HCT116 (cell line): ENCODE measurements at regions not wholly inside any gene's neighbourhood (a gene's known extent, or its start where the extent isn't known, plus 50 kb on each side); places are given as distances from the start of the nearest gene placed in this dataset.

ENCODE experiments used
- ATAC-seq: fragments of 200-7000 bp; cut with Tn5 transposase; 2 replicates; pipeline ENCODE4 v1.9.1; 2020; ENCODE audit warnings: mild to moderate bottlenecking, moderate library complexity
- BruUV-seq: library from RNA; stranded (reverse); fragments of 400-500 nt; replicated peaks from 2 replicates; lab custom pipeline; 2021; lab: Mats Ljungman, UMichigan
- CTCF ChIA-PET: fragments of 300-600 bp; sonication (Branson Sonifier 250); formaldehyde crosslinking; loops from one replicate; lab custom pipeline; 2021; ENCODE audit warnings: antibody characterized with exemption; lab: Charles Lee
- POLR2A ChIA-PET: fragments of 300-600, 350-600 bp; sonication (Branson Sonifier 250); formaldehyde crosslinking; loops from one replicate; lab custom pipeline; 2021; ENCODE audit warnings: antibody characterized with exemption; lab: Charles Lee
- RAD21 ChIA-PET, 2 experiments: fragments of 300-600 bp; sonication (Branson Sonifier 250); formaldehyde crosslinking; loops; one replicate each; lab custom pipeline; 2023; ENCODE audit warnings: low total read pairs in 2 of 2; ENCODE audit not compliant: uncharacterized antibody in 2 of 2, unreplicated experiment in 2 of 2, low non-redundant PET in 1 of 2; lab: Charles Lee
- DNase-seq: peaks from one replicate; pipeline ENCODE4 v3.0.0-alpha.2; 2010; ENCODE audit warnings: low read depth, low spot score
- H2AFZ ChIP-seq: fragments of 200-600 bp; shearing (Covaris generic), sonication (generic); 2 replicates; pipeline ENCODE4 v1.6.1; 2017; ENCODE audit warnings: low read depth, mixed run types, mixed read lengths, antibody characterized with exemption, low read length; ENCODE audit not compliant: poor library complexity, severe bottlenecking
- H3K27ac ChIP-seq: 2 replicates; pipeline ENCODE4 v1.5.1; 2012; ENCODE audit warnings: low read depth, low read length
- H3K27me3 ChIP-seq: fragments of 200-600 bp; sonication (generic); 2 replicates; pipeline ENCODE4 v1.6.1; 2016; ENCODE audit warnings: mixed run types, low read length, mixed read lengths; ENCODE audit not compliant: insufficient read depth
- H3K36me3 ChIP-seq, 2 experiments: fragments of 200-500 bp in 1 of 2; fragments of 200-600 bp in 1 of 2; sonication (Bioruptor generic) in 1 of 2; sonication (generic) in 1 of 2; 2 replicates each; pipeline versions ENCODE4 v1.5.1 to v1.6.1; 2014 to 2016; ENCODE audit warnings: low read length in 2 of 2, inconsistent platforms in 1 of 2, mixed read lengths in 1 of 2, mixed run types in 1 of 2; ENCODE audit not compliant: insufficient read depth in 2 of 2, control insufficient read depth in 1 of 2
- H3K4me1 ChIP-seq, 2 experiments: fragments of 200-600 bp in 1 of 2; sonication (generic) in 1 of 2; 2 replicates each; pipeline versions ENCODE4 v1.5.1 to v1.6.1; 2012 to 2017; ENCODE audit warnings: low read length in 2 of 2, inconsistent platforms in 1 of 2, mild to moderate bottlenecking in 1 of 2, mixed read lengths in 1 of 2, mixed run types in 1 of 2, moderate library complexity in 1 of 2; ENCODE audit not compliant: insufficient read depth in 2 of 2, control insufficient read depth in 1 of 2
- H3K4me2 ChIP-seq: fragments of 200-600 bp; sonication (generic); 2 replicates; pipeline ENCODE4 v1.6.1; 2017; ENCODE audit warnings: mixed run types, low read length, mixed read lengths
- H3K4me3 ChIP-seq, 2 experiments: fragments of 200-600 bp in 1 of 2; sonication (generic) in 1 of 2; replicated peaks in 1 of 2; 2 replicates each; pipeline ENCODE4 v1.5.1; 2011 to 2016; ENCODE audit warnings: low read length in 2 of 2, control low read depth in 1 of 2, low read depth in 1 of 2, mild to moderate bottlenecking in 1 of 2, mixed read lengths in 1 of 2, mixed run types in 1 of 2
- H3K79me2 ChIP-seq: fragments of 200-600 bp; sonication (generic); 2 replicates; pipeline ENCODE4 v1.6.1; 2017; ENCODE audit warnings: mild to moderate bottlenecking, mixed run types, low read length, moderate library complexity, mixed read lengths; ENCODE audit not compliant: insufficient read depth
- H3K9ac ChIP-seq: fragments of 200-600 bp; sonication (generic); 2 replicates; pipeline ENCODE4 v1.6.1; 2016; ENCODE audit warnings: low read length, mixed read lengths
- H3K9me2 ChIP-seq: fragments of 200-600 bp; sonication (generic), shearing (Covaris generic); 2 replicates; pipeline ENCODE4 v1.6.1; 2017; ENCODE audit warnings: mixed run types, mild to moderate bottlenecking, moderate library complexity; ENCODE audit not compliant: insufficient read depth
- H3K9me3 ChIP-seq, 2 experiments: fragments of 200-500 bp in 1 of 2; fragments of 200-600 bp in 1 of 2; sonication (Bioruptor generic) in 1 of 2; sonication (generic) in 1 of 2; 2 replicates each; pipeline ENCODE4 v1.6.1; 2014 to 2017; ENCODE audit warnings: low read length in 2 of 2, mixed read lengths in 2 of 2, inconsistent platforms in 1 of 2, low read depth in 1 of 2, mild to moderate bottlenecking in 1 of 2, mixed run types in 1 of 2, moderate library complexity in 1 of 2; ENCODE audit not compliant: control insufficient read depth in 1 of 2, insufficient read depth in 1 of 2
- H4K20me1 ChIP-seq: fragments of 200-600 bp; sonication (generic), shearing (Covaris generic); 2 replicates; pipeline ENCODE4 v1.6.1; 2017; ENCODE audit warnings: mixed run types, mild to moderate bottlenecking, moderate library complexity; ENCODE audit not compliant: insufficient read depth
- CBX3 ChIP-seq: IDR thresholded peaks from 2 replicates; pipeline ENCODE4 v1.6.1; 2012; ENCODE audit warnings: low read depth
- EZH2phosphoT487 ChIP-seq: fragments of 200-600 bp; IDR thresholded peaks from 2 replicates; pipeline ENCODE4 v1.6.1; 2018; ENCODE audit warnings: antibody characterized with exemption, borderline replicate concordance
- FOSL1 ChIP-seq: IDR thresholded peaks from 2 replicates; pipeline ENCODE4 v1.6.1; 2012; ENCODE audit warnings: low read depth
- RAD21 ChIP-seq: IDR thresholded peaks from 2 replicates; pipeline ENCODE4 v1.6.1; 2012; ENCODE audit warnings: low read depth, mild to moderate bottlenecking
- TCF7L2 ChIP-seq: IDR thresholded peaks from 2 replicates; pipeline ENCODE4 v1.7.0; 2011; ENCODE audit warnings: borderline replicate concordance, inconsistent platforms; ENCODE audit not compliant: insufficient read depth, insufficient read length; ENCODE audit errors: extremely low read depth
- YY1 ChIP-seq: IDR thresholded peaks from 2 replicates; pipeline ENCODE4 v1.6.1; 2011; ENCODE audit warnings: low read length, low read depth, moderate library complexity, mild to moderate bottlenecking; ENCODE audit not compliant: insufficient replicate concordance; ENCODE audit errors: extremely low read depth
- ZFX ChIP-seq: fragments of 450-650 bp; IDR thresholded peaks from 2 replicates; pipeline ENCODE4 v1.6.1; 2017
- intact Hi-C: fragments of 100-400 bp; cut with micrococcal nuclease; formaldehyde crosslinking; loops from 2 replicates; pipeline ENCODE4 v1.10.0; 2022
- TF ChIP-seq, protein P1 (sequence below): IDR thresholded peaks from 2 replicates; pipeline ENCODE4 v1.6.1; 2012
- TF ChIP-seq, protein P2 (sequence below): IDR thresholded peaks from 2 replicates; pipeline ENCODE4 v1.6.1; 2012; ENCODE audit warnings: low read depth

DNA sequence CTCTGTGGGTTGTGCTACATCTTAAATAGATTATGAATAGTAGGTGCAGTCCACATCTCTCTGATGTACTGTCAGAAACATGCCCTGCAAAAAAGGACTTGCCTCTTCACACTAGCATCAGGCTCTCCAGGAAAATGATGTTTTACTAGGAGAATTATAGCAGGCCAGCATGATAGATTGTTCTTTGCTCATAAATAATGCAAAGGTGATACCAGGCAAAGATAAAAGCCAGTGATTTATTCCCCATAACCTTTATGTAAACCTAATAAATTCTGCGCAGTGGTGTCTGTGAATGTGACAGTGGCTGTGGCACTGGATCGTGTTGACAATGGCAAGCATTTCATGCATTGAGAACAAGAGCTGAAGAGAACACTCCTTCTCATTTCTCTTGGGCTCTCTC lies 646.5 kb upstream of the SEL1L start:
- Histone ChIP-seq H3K9me3 (peaks cover 11 to 14% of the 10 kb centered on the region in 2 experiments; a peak in 2 of 4 replicates), H3K9ac (no peak overlapping the region), H3K4me3 (no peak overlapping the region), H3K4me2 (no peak overlapping the region), H2AFZ (no peak overlapping the region), H3K27ac (no peak overlapping the region), H3K9me2 (no peaks in the 10 kb centered on the region), H3K4me1 (no peaks in the 10 kb centered on the region), H3K27me3 (no peaks in the 10 kb centered on the region), H3K36me3 (no peaks in the 10 kb centered on the region), H4K20me1 (no peaks in the 10 kb centered on the region), H3K79me2 (no peaks in the 10 kb centered on the region)
- ChIA-PET RAD21 (no interaction called here), CTCF (no interaction called here), POLR2A (no interaction called here)
- intact Hi-C loops: no loop called here
- no TSS peak for BruUV-seq
- ATAC-seq (no peak), DNase-seq (no peak)
- TF ChIP-seq, protein P1, sequence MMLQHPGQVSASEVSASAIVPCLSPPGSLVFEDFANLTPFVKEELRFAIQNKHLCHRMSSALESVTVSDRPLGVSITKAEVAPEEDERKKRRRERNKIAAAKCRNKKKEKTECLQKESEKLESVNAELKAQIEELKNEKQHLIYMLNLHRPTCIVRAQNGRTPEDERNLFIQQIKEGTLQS: no peak
- TF ChIP-seq, protein P2, sequence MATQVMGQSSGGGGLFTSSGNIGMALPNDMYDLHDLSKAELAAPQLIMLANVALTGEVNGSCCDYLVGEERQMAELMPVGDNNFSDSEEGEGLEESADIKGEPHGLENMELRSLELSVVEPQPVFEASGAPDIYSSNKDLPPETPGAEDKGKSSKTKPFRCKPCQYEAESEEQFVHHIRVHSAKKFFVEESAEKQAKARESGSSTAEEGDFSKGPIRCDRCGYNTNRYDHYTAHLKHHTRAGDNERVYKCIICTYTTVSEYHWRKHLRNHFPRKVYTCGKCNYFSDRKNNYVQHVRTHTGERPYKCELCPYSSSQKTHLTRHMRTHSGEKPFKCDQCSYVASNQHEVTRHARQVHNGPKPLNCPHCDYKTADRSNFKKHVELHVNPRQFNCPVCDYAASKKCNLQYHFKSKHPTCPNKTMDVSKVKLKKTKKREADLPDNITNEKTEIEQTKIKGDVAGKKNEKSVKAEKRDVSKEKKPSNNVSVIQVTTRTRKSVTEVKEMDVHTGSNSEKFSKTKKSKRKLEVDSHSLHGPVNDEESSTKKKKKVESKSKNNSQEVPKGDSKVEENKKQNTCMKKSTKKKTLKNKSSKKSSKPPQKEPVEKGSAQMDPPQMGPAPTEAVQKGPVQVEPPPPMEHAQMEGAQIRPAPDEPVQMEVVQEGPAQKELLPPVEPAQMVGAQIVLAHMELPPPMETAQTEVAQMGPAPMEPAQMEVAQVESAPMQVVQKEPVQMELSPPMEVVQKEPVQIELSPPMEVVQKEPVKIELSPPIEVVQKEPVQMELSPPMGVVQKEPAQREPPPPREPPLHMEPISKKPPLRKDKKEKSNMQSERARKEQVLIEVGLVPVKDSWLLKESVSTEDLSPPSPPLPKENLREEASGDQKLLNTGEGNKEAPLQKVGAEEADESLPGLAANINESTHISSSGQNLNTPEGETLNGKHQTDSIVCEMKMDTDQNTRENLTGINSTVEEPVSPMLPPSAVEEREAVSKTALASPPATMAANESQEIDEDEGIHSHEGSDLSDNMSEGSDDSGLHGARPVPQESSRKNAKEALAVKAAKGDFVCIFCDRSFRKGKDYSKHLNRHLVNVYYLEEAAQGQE: no peak
- TF ChIP-seq EZH2phosphoT487: no peak

DNA sequence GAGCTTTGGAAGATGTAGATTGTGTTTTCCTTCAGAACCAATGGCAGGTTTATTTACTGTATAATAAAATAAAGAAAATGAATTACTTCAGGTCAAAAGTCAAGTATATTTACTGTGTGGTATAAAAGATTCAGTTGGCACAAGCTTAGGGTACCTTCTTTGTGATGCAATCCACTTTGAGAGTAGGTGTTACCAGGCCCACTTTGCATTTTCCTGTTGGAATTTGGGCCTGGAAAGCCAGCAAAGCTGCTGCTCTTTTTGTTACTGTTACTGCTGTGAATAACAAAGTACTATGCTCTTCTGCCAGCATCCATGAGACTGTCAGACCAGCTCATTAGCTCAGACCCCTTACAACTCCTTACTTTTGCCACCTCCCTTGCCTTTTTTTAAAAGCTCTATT lies 649.0 kb upstream of the SEL1L start:
- H3K4me3 ChIP-seq: no peak overlapping the region
- H3K36me3 ChIP-seq: no peaks in the 10 kb centered on the region
- H3K9ac ChIP-seq: no peak overlapping the region
- peaks cover 2 to 14% of the 10 kb centered on the region in 2 experiments; a peak in 2 of 4 replicates for H3K9me3 ChIP-seq
- H3K27ac ChIP-seq: no peak overlapping the region
- no peak overlapping the region for H2AFZ ChIP-seq
- no peak for TF ChIP-seq RAD21
- TF ChIP-seq, protein P1: no peak
- TF ChIP-seq CBX3: no peak
- TF ChIP-seq TCF7L2: no peak
- no peak for TF ChIP-seq FOSL1
- TF ChIP-seq ZFX: no peak
- TF ChIP-seq YY1: no peak
- BruUV-seq: no TSS peak
- no peaks in the 10 kb centered on the region for H3K9me2 ChIP-seq
- intact Hi-C loops: no loop called here
- no peaks in the 10 kb centered on the region for H3K4me1 ChIP-seq
- ChIA-PET RAD21 (no interaction called here), POLR2A (no interaction called here), CTCF (no interaction called here)
- no peak for ATAC-seq
- no peaks in the 10 kb centered on the region for H3K79me2 ChIP-seq
- H4K20me1 ChIP-seq: no peaks in the 10 kb centered on the region
- H3K4me2 ChIP-seq: no peak overlapping the region
- H3K27me3 ChIP-seq: no peaks in the 10 kb centered on the region
- no peak for DNase-seq
